B cell (primary cell): ENCODE measurements at regions not wholly inside any gene's neighbourhood (a gene's known extent, or its start where the extent isn't known, plus 50 kb on each side); places are given as distances from the start of the nearest gene placed in this dataset.

Experiments
- EZH2 ChIP-seq: IDR thresholded peaks from 2 replicates; pipeline ENCODE4 v1.6.1; 2012; ENCODE audit warnings: borderline replicate concordance, low read depth, mild to moderate bottlenecking, moderate library complexity, low read length; ENCODE audit not compliant: insufficient read depth, poor library complexity, severe bottlenecking
- TF ChIP-seq, protein P1 (sequence below): fragments of 200-600 bp; IDR thresholded peaks from one replicate; pipeline ENCODE4 v1.8.0; 2022; ENCODE audit warnings: antibody characterized with exemption, mild to moderate bottlenecking

DNA sequence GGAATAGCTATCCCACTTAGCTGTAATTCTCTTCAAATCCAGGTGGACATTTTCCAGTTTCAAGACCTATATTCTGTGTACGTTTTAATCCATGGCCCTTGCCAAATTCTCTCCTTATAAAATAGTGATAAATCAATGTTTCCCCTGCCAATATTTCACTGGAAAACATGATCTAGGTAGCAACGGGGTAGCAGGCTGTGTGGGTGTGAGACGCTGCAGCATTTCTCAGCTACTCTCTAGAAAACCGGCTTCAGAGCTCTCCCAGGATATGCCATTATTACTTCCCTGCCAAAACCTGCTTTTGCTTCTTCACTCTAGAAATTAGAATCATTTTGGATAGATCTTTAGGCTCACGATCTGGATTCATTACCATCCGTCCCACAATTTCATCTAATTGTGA, 82.1 kb upstream of the SIPA1L2 start:
- TF ChIP-seq, protein P1, sequence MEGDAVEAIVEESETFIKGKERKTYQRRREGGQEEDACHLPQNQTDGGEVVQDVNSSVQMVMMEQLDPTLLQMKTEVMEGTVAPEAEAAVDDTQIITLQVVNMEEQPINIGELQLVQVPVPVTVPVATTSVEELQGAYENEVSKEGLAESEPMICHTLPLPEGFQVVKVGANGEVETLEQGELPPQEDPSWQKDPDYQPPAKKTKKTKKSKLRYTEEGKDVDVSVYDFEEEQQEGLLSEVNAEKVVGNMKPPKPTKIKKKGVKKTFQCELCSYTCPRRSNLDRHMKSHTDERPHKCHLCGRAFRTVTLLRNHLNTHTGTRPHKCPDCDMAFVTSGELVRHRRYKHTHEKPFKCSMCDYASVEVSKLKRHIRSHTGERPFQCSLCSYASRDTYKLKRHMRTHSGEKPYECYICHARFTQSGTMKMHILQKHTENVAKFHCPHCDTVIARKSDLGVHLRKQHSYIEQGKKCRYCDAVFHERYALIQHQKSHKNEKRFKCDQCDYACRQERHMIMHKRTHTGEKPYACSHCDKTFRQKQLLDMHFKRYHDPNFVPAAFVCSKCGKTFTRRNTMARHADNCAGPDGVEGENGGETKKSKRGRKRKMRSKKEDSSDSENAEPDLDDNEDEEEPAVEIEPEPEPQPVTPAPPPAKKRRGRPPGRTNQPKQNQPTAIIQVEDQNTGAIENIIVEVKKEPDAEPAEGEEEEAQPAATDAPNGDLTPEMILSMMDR: no peak
- no peak for TF ChIP-seq EZH2
